OCI-LY3 (cell line): ENCODE measurements at regions not wholly inside any gene's neighbourhood (a gene's known extent, or its start where the extent isn't known, plus 50 kb on each side); places are given as distances from the start of the nearest gene placed in this dataset.
"Not testable (repeated sequence)": the region's sequence is repeated elsewhere in the genome, so short reads cannot be mapped to it uniquely, and the experiment has no call there.

Source experiments
- H2AFZ ChIP-seq: fragments of 200-600, 300-600 bp; shearing (Covaris generic); 2 replicates; pipeline ENCODE4 v1.6.0; 2014; ENCODE audit warnings: antibody characterized with exemption, low read depth, low read length
- H3K27ac ChIP-seq: fragments of 200-600, 300-600 bp; sonication (generic); 2 replicates; pipeline ENCODE4 v1.5.1; 2014; ENCODE audit warnings: mild to moderate bottlenecking, low read length, moderate library complexity, mixed read lengths
- H3K27me3 ChIP-seq: fragments of 200-600, 300-600 bp; sonication (generic); 2 replicates; pipeline ENCODE4 v1.6.1; 2014; ENCODE audit warnings: low read depth, low read length, mixed read lengths
- H3K36me3 ChIP-seq: fragments of 200-600, 300-600 bp; sonication (generic); replicated peaks from 2 replicates; pipeline ENCODE3; 2014; ENCODE audit warnings: low read depth, low read length, mixed read lengths
- H3K4me1 ChIP-seq: fragments of 300-600, 200-600 bp; sonication (generic); 2 replicates; pipeline ENCODE4 v1.6.1; 2014; ENCODE audit warnings: low read length, mixed read lengths
- H3K4me2 ChIP-seq: fragments of 200-600, 300-600 bp; sonication (generic); 2 replicates; pipeline ENCODE4 v1.6.1; 2014; ENCODE audit warnings: low read length, mixed read lengths
- H3K4me3 ChIP-seq: fragments of 300-600, 200-600 bp; sonication (generic); 2 replicates; pipeline ENCODE4 v1.5.1; 2014; ENCODE audit warnings: antibody characterized with exemption, mild to moderate bottlenecking, low read length, moderate library complexity
- H3K79me2 ChIP-seq: fragments of 300-600, 200-600 bp; shearing (Covaris generic); 2 replicates; pipeline ENCODE4 v1.6.1; 2014; ENCODE audit warnings: mild to moderate bottlenecking, low read length, mixed read lengths
- H3K9ac ChIP-seq: fragments of 300-600, 200-600 bp; shearing (Covaris generic); 2 replicates; pipeline ENCODE4 v1.6.0; 2014; ENCODE audit warnings: mild to moderate bottlenecking, low read length, moderate library complexity
- H3K9me3 ChIP-seq: fragments of 200-600, 300-600 bp; shearing (Covaris generic); 2 replicates; pipeline ENCODE4 v1.6.1; 2014; ENCODE audit warnings: low read length, mixed read lengths; ENCODE audit not compliant: insufficient read depth
- H4K20me1 ChIP-seq: fragments of 200-600, 300-600 bp; sonication (generic); 2 replicates; pipeline ENCODE4 v1.6.1; 2016; ENCODE audit warnings: low read length, mixed read lengths; ENCODE audit not compliant: insufficient read depth
- CTCF ChIP-seq: fragments of 200-600, 300-600 bp; sonication (generic); IDR thresholded peaks from 2 replicates; pipeline ENCODE4 v1.5.1; 2014; ENCODE audit warnings: antibody characterized with exemption, low read length, low read depth
- EZH2phosphoT487 ChIP-seq: fragments of 200-600 bp; shearing (Covaris generic); IDR thresholded peaks from 2 replicates; pipeline ENCODE4 v1.6.1; 2018; ENCODE audit warnings: antibody characterized with exemption, mixed run types, low read depth

- Histone ChIP-seq H3K4me1 (no peaks in the 10 kb centered on the region), H3K36me3 (no peaks in the 10 kb centered on the region), H3K9ac (no peak overlapping the region), H4K20me1 (no peaks in the 10 kb centered on the region), H3K79me2 (no peaks in the 10 kb centered on the region), H3K9me3 (no peaks in the 10 kb centered on the region), H3K4me3 (no peak overlapping the region), H3K27ac (no peak overlapping the region), H3K27me3 (no peaks in the 10 kb centered on the region), H3K4me2 (no peak overlapping the region), H2AFZ (no peak overlapping the region)
- TF ChIP-seq EZH2phosphoT487 (no peak), CTCF (no peak)
Observed at GRCh38 chr19:14328406-14328805, 52.8 kb upstream of the ADGRE5 start.

GRCh38 chr19:14327061-14327460 lies 54.2 kb upstream of the ADGRE5 start:
- H3K4me2 ChIP-seq, H3K9me3 ChIP-seq, H3K79me2 ChIP-seq, H2AFZ ChIP-seq, H3K36me3 ChIP-seq, H4K20me1 ChIP-seq, H3K9ac ChIP-seq, H3K27me3 ChIP-seq, H3K27ac ChIP-seq, H3K4me3 ChIP-seq, H3K4me1 ChIP-seq: not testable (repeated sequence)

DNA sequence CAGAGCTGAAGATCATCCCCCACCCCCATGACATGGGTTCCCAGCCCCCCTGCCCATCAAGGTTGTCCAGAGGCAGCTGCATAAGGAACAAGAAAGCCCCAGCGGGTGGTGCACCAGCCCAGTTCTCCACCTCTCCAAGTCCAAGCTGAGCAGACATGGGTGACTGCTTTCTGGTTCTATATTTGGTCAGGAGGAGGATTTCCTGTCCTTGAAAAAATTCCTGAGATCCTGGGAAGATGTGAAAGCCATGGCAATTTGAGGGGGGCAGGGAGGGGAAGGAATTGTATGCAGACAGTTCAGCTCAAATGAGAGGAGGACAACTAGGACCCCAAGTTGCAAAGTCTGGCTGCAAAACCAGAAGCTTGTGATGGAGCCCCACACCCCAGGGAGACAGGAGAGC lies 55.4 kb upstream of the ADGRE5 start:
- Histone ChIP-seq H3K36me3 (no peaks in the 10 kb centered on the region), H3K27ac (no peak overlapping the region), H3K4me1 (no peaks in the 10 kb centered on the region), H3K4me2 (no peak overlapping the region), H3K9ac (no peak overlapping the region), H2AFZ (no peak overlapping the region), H3K9me3 (no peaks in the 10 kb centered on the region), H3K4me3 (no peak overlapping the region), H4K20me1 (no peaks in the 10 kb centered on the region), H3K79me2 (no peaks in the 10 kb centered on the region), H3K27me3 (no peaks in the 10 kb centered on the region)
- TF ChIP-seq CTCF (no peak), EZH2phosphoT487 (no peak)

- no peaks in the 10 kb centered on the region for H3K79me2 ChIP-seq
- no peak for TF ChIP-seq CTCF
- TF ChIP-seq EZH2phosphoT487, result no peak
- no peak overlapping the region for H2AFZ ChIP-seq
Observed at GRCh38 chr19:14325134-14325533, 56.1 kb upstream of the ADGRE5 start.

GRCh38 chr19:14322889-14323463 lies 58.3 kb upstream of the ADGRE5 start:
- Histone ChIP-seq H3K27me3 (no peaks in the 10 kb centered on the region), H2AFZ (no peak overlapping the region), H3K79me2 (no peaks in the 10 kb centered on the region), H4K20me1 (no peaks in the 10 kb centered on the region), H3K4me3 (no peak overlapping the region), H3K9ac (no peak overlapping the region), H3K27ac (no peak overlapping the region), H3K4me1 (no peaks in the 10 kb centered on the region), H3K9me3 (no peaks in the 10 kb centered on the region), H3K36me3 (no peaks in the 10 kb centered on the region), H3K4me2 (no peak overlapping the region)
- TF ChIP-seq EZH2phosphoT487 (no peak), CTCF (no peak)

More at GRCh38 chr19:14325134-14325533, 56.1 kb upstream of the ADGRE5 start:
- H3K27ac ChIP-seq, result no peak overlapping the region
- H4K20me1 ChIP-seq, result no peaks in the 10 kb centered on the region
- no peaks in the 10 kb centered on the region for H3K36me3 ChIP-seq
- H3K4me2 ChIP-seq, result no peak overlapping the region
- H3K9me3 ChIP-seq, result no peaks in the 10 kb centered on the region
- no peaks in the 10 kb centered on the region for H3K4me1 ChIP-seq
- H3K4me3 ChIP-seq, result no peak overlapping the region
- no peak overlapping the region for H3K9ac ChIP-seq
- no peaks in the 10 kb centered on the region for H3K27me3 ChIP-seq
